ENCODE measurements at regions not wholly inside any gene's neighbourhood (a gene's known extent, or its start where the extent isn't known, plus 50 kb on each side); places are given as distances from the start of the nearest gene placed in this dataset.

GRCh38 chrX:45824471-45824870, 623.8 kb upstream of the DIPK2B start:
- BruUV-seq (replicated peaks), result no TSS peak
- Histone ChIP-seq H3K27ac (ENCODE audit: insufficient read depth, low read depth, low read length) (peak overlapping the region; percentile 29), H3K9me3 (replicated peaks; ENCODE audit: control insufficient read depth, insufficient read depth, low read length) (no peaks in the 10 kb centered on the region), H3K79me2 (ENCODE audit: control insufficient read depth, insufficient read depth, low read length) (no peaks in the 10 kb centered on the region), H2AFZ (ENCODE audit: low read depth, low read length) (no peak overlapping the region), H3K9ac (replicated peaks; ENCODE audit: extremely low read depth, insufficient read depth, low read length) (no peak overlapping the region), H3K27me3 (ENCODE audit: control insufficient read depth in 2 of 2, insufficient read depth in 2 of 2, low read length in 2 of 2) (no peaks in the 10 kb centered on the region), H3K4me1 (ENCODE audit: control insufficient read depth, extremely low read depth, insufficient read depth, low read length) (peaks cover 7% of the 10 kb centered on the region), H3K4me2 (ENCODE audit: insufficient read depth, low read length) (no peak overlapping the region), H4K20me1 (replicated peaks; ENCODE audit: control insufficient read depth, extremely low read depth, insufficient read depth, low read length) (no peaks in the 10 kb centered on the region), H3K9me1 (replicated peaks; ENCODE audit: control insufficient read depth, extremely low read depth, insufficient read depth, low read length) (no peaks in the 10 kb centered on the region), H3K4me3 (replicated peaks in 1 of 3; ENCODE audit: insufficient read depth in 1 of 3, low read depth in 1 of 3, low read length in 3 of 3) (no peak overlapping the region), H3K36me3 (ENCODE audit: control insufficient read depth in 2 of 2, extremely low read depth in 1 of 2, insufficient read depth in 2 of 2, low read length in 2 of 2) (no peaks in the 10 kb centered on the region)
- CTCF ChIA-PET, result interaction anchor here (0.6 to 3.4 kb wide), 21 partner anchors 9 to 583 kb away, joined by 3 to 55 read pairs (median 5); no protein-coding TSS in a partner anchor
- FAIRE-seq (peak; percentile 91), DNase-seq (ENCODE audit: low read depth, low spot score) (peak; percentile 92)
- dilution Hi-C loops (cut with MboI; ENCODE audit: extremely low pct_ligation_motif_present, low sequenced_read_pairs), result no loop called here
- intact Hi-C loops (cut with micrococcal nuclease), result loop anchor here (1.0 to 10.0 kb wide), 8 partner anchors 16 to 585 kb away; no protein-coding TSS in a partner anchor
- POLR2A ChIA-PET, result interaction anchor here (0.6 kb wide), 1 partner anchor 18 kb away, joined by 3 read pairs; no protein-coding TSS in a partner anchor
- TF ChIP-seq MAX (IDR thresholded peaks at IDR 0.05; ENCODE audit: insufficient read depth, insufficient read length) (no peak), JUN (IDR thresholded peaks at IDR 0.05; ENCODE audit: borderline replicate concordance, insufficient read depth, insufficient read length, low read depth) (peak; percentile 86), MYC (IDR thresholded peaks at IDR 0.05; ENCODE audit: low read depth, low read length) (no peak), FOS (IDR thresholded peaks at IDR 0.05; ENCODE audit: borderline replicate concordance, insufficient read depth, low read length) (peak; percentile 91), CTCF (IDR thresholded peaks at IDR 0.05; ENCODE audit: extremely low read depth in 1 of 2, insufficient read depth in 1 of 2, low read depth in 1 of 2, low read length in 2 of 2) (peak; percentile 63 to 80), GATA2 (IDR thresholded peaks at IDR 0.05; ENCODE audit: insufficient read depth, insufficient read length, low read depth, low read length) (no peak)
